ENCODE measurements at regions not wholly inside any gene's neighbourhood (a gene's known extent, or its start where the extent isn't known, plus 50 kb on each side); places are given as distances from the start of the nearest gene placed in this dataset.
"Not testable (repeated sequence)": the region's sequence is repeated elsewhere in the genome, so short reads cannot be mapped to it uniquely, and the experiment has no call there.

GRCh38 chr3:177758126-177758525, 560.8 kb upstream of the TBL1XR1 start:
- no peak for FAIRE-seq

- no peak for FAIRE-seq
Measured at GRCh38 chr3:177760803-177761202, 563.5 kb upstream of the TBL1XR1 start.

GRCh38 chr3:177764377-177764912, 567.2 kb upstream of the TBL1XR1 start:
- peak; percentile 96 for FAIRE-seq

GRCh38 chr3:177764933-177765332, 567.7 kb upstream of the TBL1XR1 start:
- FAIRE-seq: peak; percentile 79

GRCh38 chr3:177770383-177771230, 573.3 kb upstream of the TBL1XR1 start:
- no peak for FAIRE-seq

- no peak for FAIRE-seq
Measured at GRCh38 chr3:177771780-177772179, 574.5 kb upstream of the TBL1XR1 start.

GRCh38 chr3:177772908-177773557, 575.8 kb upstream of the TBL1XR1 start:
- FAIRE-seq: no peak

- peak; percentile 33 for FAIRE-seq
Measured at GRCh38 chr3:177773717-177774116, 576.4 kb upstream of the TBL1XR1 start.

- no peak for FAIRE-seq
Measured at GRCh38 chr3:177776661-177777101, 579.4 kb upstream of the TBL1XR1 start.

GRCh38 chr3:177777699-177778098, 580.4 kb upstream of the TBL1XR1 start:
- no peak for FAIRE-seq

GRCh38 chr3:177778633-177779032, 581.4 kb upstream of the TBL1XR1 start:
- no peak for FAIRE-seq

GRCh38 chr3:177781686-177782161, 584.4 kb upstream of the TBL1XR1 start:
- no peak for FAIRE-seq

- FAIRE-seq: no peak
Measured at GRCh38 chr3:177783338-177783737, 586.1 kb upstream of the TBL1XR1 start.

GRCh38 chr3:177783767-177784166, 586.5 kb upstream of the TBL1XR1 start:
- FAIRE-seq: no peak

- no peak for FAIRE-seq
Measured at GRCh38 chr3:177787279-177788041, 590.2 kb upstream of the TBL1XR1 start.

- FAIRE-seq: no peak
Measured at GRCh38 chr3:177789500-177789899, 592.2 kb upstream of the TBL1XR1 start.

- FAIRE-seq: no peak
Measured at GRCh38 chr3:177792311-177793030, 595.2 kb upstream of the TBL1XR1 start.

GRCh38 chr3:177793451-177793850, 596.2 kb upstream of the TBL1XR1 start:
- FAIRE-seq: no peak

- no peak for FAIRE-seq
Measured at GRCh38 chr3:177795216-177795615, 597.9 kb upstream of the TBL1XR1 start.

- FAIRE-seq: no peak
Measured at GRCh38 chr3:177795859-177796258, 598.6 kb upstream of the TBL1XR1 start.

- FAIRE-seq: not testable (repeated sequence)
Measured at GRCh38 chr3:177800147-177800546, 602.9 kb upstream of the TBL1XR1 start.

- no peak for FAIRE-seq
Measured at GRCh38 chr3:177800561-177800960, 603.3 kb upstream of the TBL1XR1 start.

All from endometrium (tissue), 2 donors.